WTC11 (cell line): ENCODE measurements at regions not wholly inside any gene's neighbourhood (a gene's known extent, or its start where the extent isn't known, plus 50 kb on each side); places are given as distances from the start of the nearest gene placed in this dataset.

Experiments
- ATAC-seq: fragments of 200-7000 bp; cut with Tn5 transposase; 2 replicates; pipeline ENCODE4 v1.10.0; 2021; ENCODE audit warnings: mild to moderate bottlenecking, moderate library complexity
- CTCF ChIA-PET: fragments of 300-600 bp; sonication (Branson Sonifier 250); formaldehyde crosslinking; loops from one replicate; lab custom pipeline; 2021; ENCODE audit warnings: antibody characterized with exemption; lab: Charles Lee
- POLR2A ChIA-PET: fragments of 350-600 bp; sonication (Branson Sonifier 250); formaldehyde crosslinking; loops from one replicate; lab custom pipeline; 2021; ENCODE audit warnings: antibody characterized with exemption; lab: Charles Lee
- DNase-seq: peaks from one replicate; pipeline ENCODE4 v3.0.0; 2021; ENCODE audit warnings: low spot score
- H3K27ac Mint-ChIP-seq: 2 replicates; pipeline ENCODE4 v1.8.0; 2021; ENCODE audit warnings: mixed read lengths
- H3K27me3 Mint-ChIP-seq: 2 replicates; pipeline ENCODE4 v1.8.0; 2021; ENCODE audit warnings: low read depth, mild to moderate bottlenecking, moderate library complexity, mixed read lengths
- H3K36me3 Mint-ChIP-seq: 2 replicates; pipeline ENCODE4 v1.8.0; 2021; ENCODE audit warnings: mixed read lengths
- H3K4me1 Mint-ChIP-seq: 2 replicates; pipeline ENCODE4 v1.8.0; 2022; ENCODE audit warnings: mixed read lengths
- H3K4me3 Mint-ChIP-seq: 2 replicates; pipeline ENCODE4 v1.8.0; 2021; ENCODE audit warnings: mild to moderate bottlenecking, moderate library complexity, mixed read lengths
- H3K9me3 Mint-ChIP-seq: 2 replicates; pipeline ENCODE4 v1.8.0; 2021; ENCODE audit warnings: mixed read lengths
- AFF4 ChIP-seq: sonication (generic); formaldehyde crosslinking; IDR thresholded peaks from 2 replicates; pipeline ENCODE4 v1.8.1; 2023; ENCODE audit warnings: mild to moderate bottlenecking, missing genetic modification reagents, borderline replicate concordance
- E2F5 ChIP-seq: sonication (generic); formaldehyde crosslinking; IDR thresholded peaks from 2 replicates; pipeline ENCODE4 v1.8.1; 2022; ENCODE audit warnings: mild to moderate bottlenecking, moderate library complexity, missing genetic modification reagents
- ESRRA ChIP-seq: sonication (generic); formaldehyde crosslinking; IDR thresholded peaks from 2 replicates; pipeline ENCODE4 v1.8.1; 2022; ENCODE audit warnings: mild to moderate bottlenecking, missing genetic modification reagents, borderline replicate concordance
- FOXJ3 ChIP-seq: sonication (generic); formaldehyde crosslinking; IDR thresholded peaks from 2 replicates; pipeline ENCODE4 v1.9.0; 2021; ENCODE audit warnings: missing genetic modification reagents, mild to moderate bottlenecking, borderline replicate concordance
- GABPB1 ChIP-seq: sonication (generic); formaldehyde crosslinking; IDR thresholded peaks from 2 replicates; pipeline ENCODE4 v1.8.1; 2023; ENCODE audit warnings: mild to moderate bottlenecking, missing genetic modification reagents
- GTF2I ChIP-seq: fragments of 250-450 bp; sonication (Bioruptor Pico); conservative IDR thresholded peaks from 2 replicates; pipeline ENCODE4 v1.4.0; 2021; ENCODE audit warnings: mild to moderate bottlenecking
- IRF1 ChIP-seq: sonication (generic); formaldehyde crosslinking; IDR thresholded peaks from 2 replicates; pipeline ENCODE4 v1.8.0; 2023; ENCODE audit warnings: missing genetic modification reagents
- IRF2 ChIP-seq: sonication (generic); formaldehyde crosslinking; IDR thresholded peaks from 2 replicates; pipeline ENCODE4 v1.8.0; 2022; ENCODE audit warnings: low read depth, missing genetic modification reagents, borderline replicate concordance
- NFATC4 ChIP-seq: fragments of 250-450 bp; sonication (Bioruptor Pico); IDR thresholded peaks from 2 replicates; pipeline ENCODE4 v1.9.0; 2021; ENCODE audit warnings: mild to moderate bottlenecking
- NFYB ChIP-seq: sonication (generic); formaldehyde crosslinking; conservative IDR thresholded peaks from 2 replicates; pipeline ENCODE4 v1.8.0; 2022; ENCODE audit warnings: low read depth, missing genetic modification reagents
- OVOL2 ChIP-seq: fragments of 250-450 bp; sonication (Bioruptor Pico); IDR thresholded peaks from 2 replicates; pipeline ENCODE4 v1.9.0; 2021; ENCODE audit warnings: mild to moderate bottlenecking, borderline replicate concordance
- SOX15 ChIP-seq: fragments of 250-450 bp; sonication (Bioruptor Pico); IDR thresholded peaks from 2 replicates; pipeline ENCODE4 v1.9.0; 2021; ENCODE audit warnings: mild to moderate bottlenecking
- ZMAT4 ChIP-seq: fragments of 250-450 bp; sonication (Bioruptor Pico); IDR thresholded peaks from 2 replicates; pipeline ENCODE4 v1.9.0; 2021; ENCODE audit warnings: mild to moderate bottlenecking
- ZNF121 ChIP-seq: sonication (generic); formaldehyde crosslinking; IDR thresholded peaks from 2 replicates; pipeline ENCODE4 v1.8.0; 2023; ENCODE audit warnings: missing genetic modification reagents
- ZNF232 ChIP-seq: sonication (generic); formaldehyde crosslinking; IDR thresholded peaks from 2 replicates; pipeline ENCODE4 v1.8.0; 2022; ENCODE audit warnings: mild to moderate bottlenecking, missing genetic modification reagents
- ZNF512 ChIP-seq: sonication (generic); formaldehyde crosslinking; IDR thresholded peaks from 2 replicates; pipeline ENCODE4 v1.8.1; 2022; ENCODE audit warnings: missing genetic modification reagents, borderline replicate concordance
- TF ChIP-seq, protein P1 (sequence below): sonication (generic); formaldehyde crosslinking; IDR thresholded peaks from 2 replicates; pipeline ENCODE4 v1.8.1; 2023; ENCODE audit warnings: mild to moderate bottlenecking, missing genetic modification reagents, moderate library complexity
- TF ChIP-seq, protein P2 (sequence below): sonication (generic); formaldehyde crosslinking; IDR thresholded peaks from 2 replicates; pipeline ENCODE4 v1.8.0; 2022; ENCODE audit warnings: mild to moderate bottlenecking, missing genetic modification reagents
- TF ChIP-seq, protein P3 (sequence below): sonication (generic); formaldehyde crosslinking; IDR thresholded peaks from 2 replicates; pipeline ENCODE4 v1.8.0; 2022; ENCODE audit warnings: mild to moderate bottlenecking, missing genetic modification reagents
- TF ChIP-seq, protein P4 (sequence below): sonication (generic); formaldehyde crosslinking; IDR thresholded peaks from 2 replicates; pipeline ENCODE4 v1.8.1; 2022; ENCODE audit warnings: low read depth, missing genetic modification reagents, borderline replicate concordance
- TF ChIP-seq, protein P5 (sequence below): sonication (generic); formaldehyde crosslinking; IDR thresholded peaks from 2 replicates; pipeline ENCODE4 v1.8.1; 2022; ENCODE audit warnings: low read depth, mild to moderate bottlenecking, moderate library complexity, missing genetic modification reagents, borderline replicate concordance

- TF ChIP-seq ZNF121 (no peak), IRF1 (CRISPR knock-in tag) (no peak), ZNF512 (CRISPR knock-in tag) (no peak), ESRRA (CRISPR knock-in tag) (no peak), ZNF232 (CRISPR knock-in tag) (no peak), FOXJ3 (CRISPR knock-in tag) (no peak), OVOL2 (no peak), SOX15 (CRISPR knock-in tag) (no peak), NFATC4 (no peak), E2F5 (CRISPR knock-in tag) (no peak)
- TF ChIP-seq, protein P1, sequence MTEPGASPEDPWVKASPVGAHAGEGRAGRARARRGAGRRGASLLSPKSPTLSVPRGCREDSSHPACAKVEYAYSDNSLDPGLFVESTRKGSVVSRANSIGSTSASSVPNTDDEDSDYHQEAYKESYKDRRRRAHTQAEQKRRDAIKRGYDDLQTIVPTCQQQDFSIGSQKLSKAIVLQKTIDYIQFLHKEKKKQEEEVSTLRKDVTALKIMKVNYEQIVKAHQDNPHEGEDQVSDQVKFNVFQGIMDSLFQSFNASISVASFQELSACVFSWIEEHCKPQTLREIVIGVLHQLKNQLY, result no peak
- TF ChIP-seq, protein P2, sequence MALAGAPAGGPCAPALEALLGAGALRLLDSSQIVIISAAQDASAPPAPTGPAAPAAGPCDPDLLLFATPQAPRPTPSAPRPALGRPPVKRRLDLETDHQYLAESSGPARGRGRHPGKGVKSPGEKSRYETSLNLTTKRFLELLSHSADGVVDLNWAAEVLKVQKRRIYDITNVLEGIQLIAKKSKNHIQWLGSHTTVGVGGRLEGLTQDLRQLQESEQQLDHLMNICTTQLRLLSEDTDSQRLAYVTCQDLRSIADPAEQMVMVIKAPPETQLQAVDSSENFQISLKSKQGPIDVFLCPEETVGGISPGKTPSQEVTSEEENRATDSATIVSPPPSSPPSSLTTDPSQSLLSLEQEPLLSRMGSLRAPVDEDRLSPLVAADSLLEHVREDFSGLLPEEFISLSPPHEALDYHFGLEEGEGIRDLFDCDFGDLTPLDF, result no peak
- TF ChIP-seq, protein P3, sequence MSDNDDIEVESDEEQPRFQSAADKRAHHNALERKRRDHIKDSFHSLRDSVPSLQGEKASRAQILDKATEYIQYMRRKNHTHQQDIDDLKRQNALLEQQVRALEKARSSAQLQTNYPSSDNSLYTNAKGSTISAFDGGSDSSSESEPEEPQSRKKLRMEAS (CRISPR knock-in tag), result no peak
- TF ChIP-seq, protein P4, sequence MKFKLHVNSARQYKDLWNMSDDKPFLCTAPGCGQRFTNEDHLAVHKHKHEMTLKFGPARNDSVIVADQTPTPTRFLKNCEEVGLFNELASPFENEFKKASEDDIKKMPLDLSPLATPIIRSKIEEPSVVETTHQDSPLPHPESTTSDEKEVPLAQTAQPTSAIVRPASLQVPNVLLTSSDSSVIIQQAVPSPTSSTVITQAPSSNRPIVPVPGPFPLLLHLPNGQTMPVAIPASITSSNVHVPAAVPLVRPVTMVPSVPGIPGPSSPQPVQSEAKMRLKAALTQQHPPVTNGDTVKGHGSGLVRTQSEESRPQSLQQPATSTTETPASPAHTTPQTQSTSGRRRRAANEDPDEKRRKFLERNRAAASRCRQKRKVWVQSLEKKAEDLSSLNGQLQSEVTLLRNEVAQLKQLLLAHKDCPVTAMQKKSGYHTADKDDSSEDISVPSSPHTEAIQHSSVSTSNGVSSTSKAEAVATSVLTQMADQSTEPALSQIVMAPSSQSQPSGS, result no peak
Measured at GRCh38 chr2:83969085-83969484, 490.0 kb downstream of the SUCLG1 start (continued).

- ChIA-PET POLR2A (no interaction called here), CTCF (interaction anchor here (1.0 to 1.7 kb wide), 4 partner anchors 10 to 186 kb away, joined by 3 to 5 read pairs (median 3); no protein-coding TSS in a partner anchor)
- Mint-ChIP-seq H3K4me3 (no peak overlapping the region), H3K27me3 (no peaks in the 10 kb centered on the region), H3K4me1 (peaks cover 25% of the 10 kb centered on the region), H3K9me3 (peaks cover 10% of the 10 kb centered on the region), H3K27ac (no peak overlapping the region), H3K36me3 (peaks cover 6% of the 10 kb centered on the region)
- ATAC-seq (peak; percentile 70), DNase-seq (no peak)
- TF ChIP-seq IRF2 (CRISPR knock-in tag) (no peak), ZNF232 (CRISPR knock-in tag) (no peak), NFYB (no peak), AFF4 (CRISPR knock-in tag) (no peak), GABPB1 (CRISPR knock-in tag) (no peak), ZNF512 (CRISPR knock-in tag) (no peak), ZMAT4 (CRISPR knock-in tag) (no peak), ESRRA (CRISPR knock-in tag) (no peak), GTF2I (CRISPR knock-in tag) (no peak)
- TF ChIP-seq, protein P5, sequence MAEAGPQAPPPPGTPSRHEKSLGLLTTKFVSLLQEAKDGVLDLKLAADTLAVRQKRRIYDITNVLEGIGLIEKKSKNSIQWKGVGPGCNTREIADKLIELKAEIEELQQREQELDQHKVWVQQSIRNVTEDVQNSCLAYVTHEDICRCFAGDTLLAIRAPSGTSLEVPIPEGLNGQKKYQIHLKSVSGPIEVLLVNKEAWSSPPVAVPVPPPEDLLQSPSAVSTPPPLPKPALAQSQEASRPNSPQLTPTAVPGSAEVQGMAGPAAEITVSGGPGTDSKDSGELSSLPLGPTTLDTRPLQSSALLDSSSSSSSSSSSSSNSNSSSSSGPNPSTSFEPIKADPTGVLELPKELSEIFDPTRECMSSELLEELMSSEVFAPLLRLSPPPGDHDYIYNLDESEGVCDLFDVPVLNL (CRISPR knock-in tag), result no peak
Measured at GRCh38 chr2:83967854-83968253, 491.2 kb downstream of the SUCLG1 start.
